SHP77 treated with DMSO at 0.1 percent for 48 hours (cell line): ENCODE measurements at regions not wholly inside any gene's neighbourhood (a gene's known extent, or its start where the extent isn't known, plus 50 kb on each side); places are given as distances from the start of the nearest gene placed in this dataset.

Source experiments
- DNase-seq: peaks from one replicate; lab custom pipeline; 2025; lab: John Stamatoyannopoulos, UW

DNA sequence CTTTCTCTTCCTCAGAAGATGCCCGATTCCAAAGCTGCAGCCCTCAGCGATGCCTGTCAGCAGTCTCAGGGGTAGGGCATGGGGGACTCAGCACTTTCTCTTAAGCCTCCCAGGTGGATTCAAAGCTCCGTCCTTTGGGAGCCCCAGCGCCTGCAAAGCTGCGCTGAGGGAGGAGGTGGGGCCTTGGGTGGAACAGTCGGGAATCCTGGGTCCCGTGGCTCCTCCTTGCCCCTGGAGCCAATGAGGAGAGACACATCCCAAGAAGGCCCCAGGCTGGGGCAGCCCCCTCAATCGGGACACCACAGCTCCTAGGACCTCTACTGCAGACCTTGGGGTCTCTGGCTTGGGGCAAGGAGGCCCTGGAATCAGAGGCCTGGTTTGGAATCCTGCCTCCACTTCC, 227.5 kb upstream of the IGF1R start:
- DNase-seq: no peak

- DNase-seq: no peak
These were observed 226.8 kb upstream of the IGF1R start for GRCh38 chr15:98421419-98422129.

DNA sequence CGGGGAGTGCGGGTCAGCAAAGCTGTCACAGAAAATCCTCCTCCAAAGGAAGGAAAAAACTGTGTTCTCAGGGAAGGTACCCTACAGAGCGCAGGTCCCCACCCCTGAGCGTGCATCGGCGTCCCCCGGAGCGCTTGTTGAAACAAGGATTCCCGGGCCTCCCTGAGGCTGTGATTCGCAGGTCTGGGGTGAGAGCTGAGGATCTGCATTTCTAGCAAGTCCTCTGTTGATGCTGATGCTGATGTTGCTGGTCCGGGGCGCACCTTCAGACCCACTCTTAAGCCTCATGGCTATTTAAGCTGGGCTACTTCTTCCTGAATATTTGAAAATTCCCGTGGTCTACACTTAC, 226.2 kb upstream of the IGF1R start:
- DNase-seq: no peak

- no peak for DNase-seq
These were observed 223.2 kb upstream of the IGF1R start for GRCh38 chr15:98425173-98425572.

DNA sequence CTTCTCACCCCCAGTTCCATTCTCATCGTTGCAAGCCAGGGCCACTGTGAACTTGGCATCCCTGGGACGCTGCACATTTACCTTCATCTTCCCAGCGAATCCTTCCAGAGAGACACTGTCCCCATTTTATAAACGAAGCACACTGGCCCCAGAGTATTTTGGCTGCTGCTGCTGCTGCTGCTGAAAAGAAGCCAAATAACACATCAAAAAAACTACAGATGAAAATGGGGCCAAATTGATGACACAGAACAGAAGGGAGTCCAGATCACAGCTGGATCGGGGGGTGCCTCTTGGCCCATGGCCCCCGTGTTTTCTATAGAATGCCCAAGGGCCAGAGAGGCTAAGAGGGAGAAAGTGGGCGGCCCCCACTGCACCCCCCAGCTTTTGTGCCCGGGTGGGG, 221.0 kb upstream of the IGF1R start:
- DNase-seq: no peak

- DNase-seq: peak; percentile 13
These were observed 219.9 kb upstream of the IGF1R start for GRCh38 chr15:98428253-98428989.

- no peak for DNase-seq
These were observed 217.2 kb upstream of the IGF1R start for GRCh38 chr15:98431171-98431570.

- DNase-seq: no peak
These were observed 215.0 kb upstream of the IGF1R start for GRCh38 chr15:98433346-98433745.

DNA sequence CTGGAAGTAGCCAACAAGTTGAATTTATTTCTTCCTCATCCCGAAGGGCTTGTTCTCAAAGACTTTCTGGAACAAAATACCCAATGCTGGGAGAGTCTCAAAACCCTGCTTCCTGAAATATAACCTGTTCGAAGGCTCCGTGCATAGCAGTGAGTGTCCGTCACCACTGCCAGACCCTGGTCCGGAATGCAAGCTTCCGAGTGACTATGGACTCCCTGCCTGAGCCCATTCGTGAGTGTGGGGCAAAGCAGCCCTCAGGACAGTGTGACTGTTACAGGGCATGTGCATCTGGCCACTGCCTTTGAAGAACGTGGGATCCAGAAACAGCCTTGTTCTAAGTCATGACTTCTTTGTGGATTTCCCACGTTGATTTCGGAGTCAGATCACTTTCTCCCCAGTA, 214.5 kb upstream of the IGF1R start:
- no peak for DNase-seq

GRCh38 chr15:98437752-98438151, 210.6 kb upstream of the IGF1R start:
- DNase-seq: no peak

- DNase-seq: no peak
These were observed 210.0 kb upstream of the IGF1R start for GRCh38 chr15:98438326-98438725.

GRCh38 chr15:98438907-98439306, 209.4 kb upstream of the IGF1R start:
- DNase-seq: no peak

DNA sequence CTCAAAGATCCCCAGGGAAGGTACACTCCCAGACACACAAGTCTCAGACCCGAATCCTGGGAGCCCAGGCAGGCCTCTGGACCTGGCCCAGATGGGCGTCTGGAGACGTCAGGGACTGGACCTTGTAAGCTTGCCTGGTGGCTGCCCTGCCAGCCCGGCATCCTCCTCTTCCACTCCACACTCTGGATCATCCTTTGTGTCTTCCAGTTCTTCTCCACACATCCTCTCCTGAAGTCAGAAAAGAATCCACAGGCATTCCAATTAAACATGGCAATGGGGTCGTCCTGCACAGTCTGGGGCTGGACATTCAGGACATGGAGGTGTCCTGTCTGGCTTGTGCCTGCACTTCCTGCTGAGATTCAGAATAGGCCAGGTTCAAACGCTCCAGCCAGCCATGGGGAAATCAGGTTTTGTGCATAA, 208.8 kb upstream of the IGF1R start:
- DNase-seq: no peak

- DNase-seq: no peak
These were observed 207.4 kb upstream of the IGF1R start for GRCh38 chr15:98440917-98441316.

GRCh38 chr15:98441599-98441998, 206.7 kb upstream of the IGF1R start:
- DNase-seq: no peak

- peak; percentile 43 for DNase-seq
These were observed 205.9 kb upstream of the IGF1R start for GRCh38 chr15:98442379-98442833.

- DNase-seq: no peak
These were observed 205.4 kb upstream of the IGF1R start for GRCh38 chr15:98442901-98443300.

GRCh38 chr15:98443526-98443925, 204.8 kb upstream of the IGF1R start:
- DNase-seq: no peak

GRCh38 chr15:98444138-98444537, 204.2 kb upstream of the IGF1R start:
- DNase-seq: no peak

GRCh38 chr15:98445315-98445714, 203.0 kb upstream of the IGF1R start:
- no peak for DNase-seq

- no peak for DNase-seq
These were observed 202.3 kb upstream of the IGF1R start for GRCh38 chr15:98446083-98446482.

GRCh38 chr15:98447069-98447468, 201.3 kb upstream of the IGF1R start:
- no peak for DNase-seq

- DNase-seq: no peak
These were observed 197.1 kb upstream of the IGF1R start for GRCh38 chr15:98451236-98451635.

DNA sequence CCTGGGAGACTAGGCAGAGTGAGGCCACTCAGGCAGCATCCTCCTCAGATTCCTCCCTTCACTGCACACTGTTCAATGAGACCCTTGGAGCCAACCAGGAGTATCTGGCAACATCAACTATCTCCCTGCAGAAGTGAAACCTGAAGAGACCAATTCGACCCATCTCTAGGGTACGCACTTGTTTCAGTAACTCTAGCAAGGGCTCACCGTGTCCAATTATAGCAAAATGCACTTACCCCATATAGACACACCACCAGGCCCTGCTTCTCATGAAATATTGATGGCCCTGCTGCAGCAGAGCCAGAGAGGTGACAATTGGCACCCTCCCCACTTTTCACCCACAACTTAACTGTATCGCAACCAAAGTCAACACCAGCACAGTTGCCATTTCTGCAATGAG, 196.1 kb upstream of the IGF1R start:
- DNase-seq: no peak
